SW 1271 (cell line): ENCODE measurements at regions not wholly inside any gene's neighbourhood (a gene's known extent, or its start where the extent isn't known, plus 50 kb on each side); places are given as distances from the start of the nearest gene placed in this dataset.

Experiments used
- DNase-seq, 2 experiments: peaks; one replicate each; lab custom pipeline; 2025; lab: John Stamatoyannopoulos, UW

GRCh38 chr7:124330731-124331407 is 298.0 kb upstream of the TMEM229A start:
- no peak for DNase-seq

- DNase-seq = no peak
These were observed 295.9 kb upstream of the TMEM229A start for GRCh38 chr7:124328774-124329173.

- no peak for DNase-seq
These were observed 291.4 kb upstream of the TMEM229A start for GRCh38 chr7:124324262-124324661.

GRCh38 chr7:124323597-124323996 is 290.7 kb upstream of the TMEM229A start:
- no peak for DNase-seq

- no peak for DNase-seq
These were observed 289.7 kb upstream of the TMEM229A start for GRCh38 chr7:124322561-124322960.

- DNase-seq = no peak
These were observed 286.0 kb upstream of the TMEM229A start for GRCh38 chr7:124318721-124319450.

- no peak for DNase-seq
These were observed 278.1 kb upstream of the TMEM229A start for GRCh38 chr7:124310934-124311390.

- no peak for DNase-seq
These were observed 275.5 kb upstream of the TMEM229A start for GRCh38 chr7:124308384-124308783.

- DNase-seq = no peak
These were observed 262.4 kb upstream of the TMEM229A start for GRCh38 chr7:124295289-124295688.

GRCh38 chr7:124284937-124285336 is 252.1 kb upstream of the TMEM229A start:
- DNase-seq = no peak

GRCh38 chr7:124276005-124276622 is 243.2 kb upstream of the TMEM229A start:
- peak in 1 of 2 experiments; percentile 29 for DNase-seq

GRCh38 chr7:124275411-124275810 is 242.5 kb upstream of the TMEM229A start:
- DNase-seq = no peak

- DNase-seq = no peak
These were observed 236.9 kb upstream of the TMEM229A start for GRCh38 chr7:124269774-124270173.

GRCh38 chr7:124267154-124267553 is 234.3 kb upstream of the TMEM229A start:
- no peak for DNase-seq

GRCh38 chr7:124263232-124263827 is 230.5 kb upstream of the TMEM229A start:
- no peak for DNase-seq

GRCh38 chr7:124261710-124262109 is 228.8 kb upstream of the TMEM229A start:
- DNase-seq = no peak

GRCh38 chr7:124257638-124258308 is 224.9 kb upstream of the TMEM229A start:
- no peak for DNase-seq

- no peak for DNase-seq
These were observed 222.3 kb upstream of the TMEM229A start for GRCh38 chr7:124255041-124255655.

GRCh38 chr7:124254396-124254795 is 221.5 kb upstream of the TMEM229A start:
- no peak for DNase-seq

- DNase-seq = no peak
These were observed 218.8 kb upstream of the TMEM229A start for GRCh38 chr7:124251636-124252035.

- no peak for DNase-seq
These were observed 217.6 kb upstream of the TMEM229A start for GRCh38 chr7:124250297-124251034.
